ENCODE measurements at regions not wholly inside any gene's neighbourhood (a gene's known extent, or its start where the extent isn't known, plus 50 kb on each side); places are given as distances from the start of the nearest gene placed in this dataset.

DNA sequence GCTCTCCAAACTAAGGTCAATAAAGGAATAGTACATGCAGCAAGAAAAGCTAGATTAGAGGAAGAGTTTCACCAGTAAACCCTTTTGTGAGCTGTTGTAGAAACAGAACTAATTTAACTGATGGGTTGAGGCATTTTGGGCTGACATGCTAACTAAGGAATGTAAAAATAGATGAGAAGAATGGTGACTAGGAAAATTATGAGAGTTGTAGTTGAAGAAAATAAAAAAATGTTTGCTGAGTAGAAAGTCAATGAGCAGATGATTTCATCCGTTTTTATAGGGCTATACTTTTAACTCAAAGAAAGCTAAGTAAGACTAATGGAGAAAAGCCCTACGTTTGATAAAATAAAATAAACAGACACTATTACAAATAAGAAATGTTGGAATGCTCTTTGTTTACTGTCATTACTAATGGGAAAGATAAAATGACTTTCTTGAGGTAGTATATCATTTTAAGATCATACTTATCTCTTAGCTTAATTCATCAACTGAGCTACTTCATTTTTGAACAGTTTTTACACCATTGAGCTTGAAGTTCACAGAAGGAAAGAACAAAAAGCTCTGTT lies 209.4 kb upstream of the DPH6 start:
- no peak for FAIRE-seq
- no peak for DNase-seq (ENCODE audit: low read depth in 1 of 2, low spot score in 1 of 2)
- CTCF ChIA-PET: interaction anchor here (1.2 kb wide), 1 partner anchor 15 kb away, joined by 3 read pairs; no protein-coding TSS in a partner anchor
- Histone ChIP-seq H3K27ac (no peak overlapping the region), H3K4me1 (no peaks in the 10 kb centered on the region), H3K4me3 (no peak overlapping the region), H3K4me2 (no peak overlapping the region), H3K9me3 (no peaks in the 10 kb centered on the region)
- WGBS (ENCODE audit: missing lambda C conversion rate): 33% methylated on average over 2 of the region's 2 CpGs
- no peak for TF ChIP-seq RCOR1 (IDR thresholded peaks at IDR 0.05; ENCODE audit: low read depth, low read length)
- no peak for TF ChIP-seq TFCP2L1 (CRISPR knock-in tag; IDR thresholded peaks at IDR 0.05)
- TF ChIP-seq, protein P1, sequence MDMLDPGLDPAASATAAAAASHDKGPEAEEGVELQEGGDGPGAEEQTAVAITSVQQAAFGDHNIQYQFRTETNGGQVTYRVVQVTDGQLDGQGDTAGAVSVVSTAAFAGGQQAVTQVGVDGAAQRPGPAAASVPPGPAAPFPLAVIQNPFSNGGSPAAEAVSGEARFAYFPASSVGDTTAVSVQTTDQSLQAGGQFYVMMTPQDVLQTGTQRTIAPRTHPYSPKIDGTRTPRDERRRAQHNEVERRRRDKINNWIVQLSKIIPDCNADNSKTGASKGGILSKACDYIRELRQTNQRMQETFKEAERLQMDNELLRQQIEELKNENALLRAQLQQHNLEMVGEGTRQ (IDR thresholded peaks at IDR 0.05): no peak
- TF ChIP-seq, protein P2, sequence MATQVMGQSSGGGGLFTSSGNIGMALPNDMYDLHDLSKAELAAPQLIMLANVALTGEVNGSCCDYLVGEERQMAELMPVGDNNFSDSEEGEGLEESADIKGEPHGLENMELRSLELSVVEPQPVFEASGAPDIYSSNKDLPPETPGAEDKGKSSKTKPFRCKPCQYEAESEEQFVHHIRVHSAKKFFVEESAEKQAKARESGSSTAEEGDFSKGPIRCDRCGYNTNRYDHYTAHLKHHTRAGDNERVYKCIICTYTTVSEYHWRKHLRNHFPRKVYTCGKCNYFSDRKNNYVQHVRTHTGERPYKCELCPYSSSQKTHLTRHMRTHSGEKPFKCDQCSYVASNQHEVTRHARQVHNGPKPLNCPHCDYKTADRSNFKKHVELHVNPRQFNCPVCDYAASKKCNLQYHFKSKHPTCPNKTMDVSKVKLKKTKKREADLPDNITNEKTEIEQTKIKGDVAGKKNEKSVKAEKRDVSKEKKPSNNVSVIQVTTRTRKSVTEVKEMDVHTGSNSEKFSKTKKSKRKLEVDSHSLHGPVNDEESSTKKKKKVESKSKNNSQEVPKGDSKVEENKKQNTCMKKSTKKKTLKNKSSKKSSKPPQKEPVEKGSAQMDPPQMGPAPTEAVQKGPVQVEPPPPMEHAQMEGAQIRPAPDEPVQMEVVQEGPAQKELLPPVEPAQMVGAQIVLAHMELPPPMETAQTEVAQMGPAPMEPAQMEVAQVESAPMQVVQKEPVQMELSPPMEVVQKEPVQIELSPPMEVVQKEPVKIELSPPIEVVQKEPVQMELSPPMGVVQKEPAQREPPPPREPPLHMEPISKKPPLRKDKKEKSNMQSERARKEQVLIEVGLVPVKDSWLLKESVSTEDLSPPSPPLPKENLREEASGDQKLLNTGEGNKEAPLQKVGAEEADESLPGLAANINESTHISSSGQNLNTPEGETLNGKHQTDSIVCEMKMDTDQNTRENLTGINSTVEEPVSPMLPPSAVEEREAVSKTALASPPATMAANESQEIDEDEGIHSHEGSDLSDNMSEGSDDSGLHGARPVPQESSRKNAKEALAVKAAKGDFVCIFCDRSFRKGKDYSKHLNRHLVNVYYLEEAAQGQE (IDR thresholded peaks at IDR 0.05): no peak
- no peak for TF ChIP-seq EP300 (IDR thresholded peaks at IDR 0.05)
- no peak for TF ChIP-seq ESRRA (IDR thresholded peaks at IDR 0.05; ENCODE audit: borderline replicate concordance, low read length)
- no peak for ATAC-seq
- POLR2A ChIA-PET: no interaction called here

DNA sequence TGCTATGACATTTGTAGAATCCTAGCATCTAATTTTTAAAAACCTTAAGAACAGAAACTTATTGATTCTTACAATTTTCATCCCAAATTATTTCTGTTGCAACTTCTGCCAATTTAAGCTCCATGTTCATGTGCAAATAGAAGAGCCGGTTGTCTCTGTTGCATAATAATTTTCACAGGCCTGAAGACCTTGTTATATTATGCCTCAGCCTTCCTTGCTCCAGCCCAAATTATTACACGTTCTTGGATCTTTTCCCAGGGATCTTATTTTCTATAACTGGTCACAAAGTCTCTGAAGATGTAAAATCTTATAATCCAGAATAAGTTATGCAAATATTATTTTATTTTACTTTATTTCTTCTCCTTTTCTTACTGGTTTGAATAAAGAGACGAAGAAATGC lies 210.7 kb upstream of the DPH6 start:
- DNase-seq (ENCODE audit: low read depth in 1 of 2, low spot score in 1 of 2): no peak
- H3K4me1 ChIP-seq: no peaks in the 10 kb centered on the region
- FAIRE-seq: no peak
- no peaks in the 10 kb centered on the region for H3K9me3 ChIP-seq
- no peak for ATAC-seq
- TF ChIP-seq HOXB13 (CRISPR knock-in tag; IDR thresholded peaks at IDR 0.05; ENCODE audit: low read depth) (no peak), POLR2A (IDR thresholded peaks at IDR 0.05; ENCODE audit: low read length) (no peak), TP53 (CRISPR knock-in tag; IDR thresholded peaks at IDR 0.05) (no peak), RARB (CRISPR knock-in tag; IDR thresholded peaks at IDR 0.05) (no peak)
- TF ChIP-seq, protein P3, sequence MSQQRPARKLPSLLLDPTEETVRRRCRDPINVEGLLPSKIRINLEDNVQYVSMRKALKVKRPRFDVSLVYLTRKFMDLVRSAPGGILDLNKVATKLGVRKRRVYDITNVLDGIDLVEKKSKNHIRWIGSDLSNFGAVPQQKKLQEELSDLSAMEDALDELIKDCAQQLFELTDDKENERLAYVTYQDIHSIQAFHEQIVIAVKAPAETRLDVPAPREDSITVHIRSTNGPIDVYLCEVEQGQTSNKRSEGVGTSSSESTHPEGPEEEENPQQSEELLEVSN (IDR thresholded peaks at IDR 0.05; ENCODE audit: borderline replicate concordance, low read depth): no peak
- TF ChIP-seq, protein P4, sequence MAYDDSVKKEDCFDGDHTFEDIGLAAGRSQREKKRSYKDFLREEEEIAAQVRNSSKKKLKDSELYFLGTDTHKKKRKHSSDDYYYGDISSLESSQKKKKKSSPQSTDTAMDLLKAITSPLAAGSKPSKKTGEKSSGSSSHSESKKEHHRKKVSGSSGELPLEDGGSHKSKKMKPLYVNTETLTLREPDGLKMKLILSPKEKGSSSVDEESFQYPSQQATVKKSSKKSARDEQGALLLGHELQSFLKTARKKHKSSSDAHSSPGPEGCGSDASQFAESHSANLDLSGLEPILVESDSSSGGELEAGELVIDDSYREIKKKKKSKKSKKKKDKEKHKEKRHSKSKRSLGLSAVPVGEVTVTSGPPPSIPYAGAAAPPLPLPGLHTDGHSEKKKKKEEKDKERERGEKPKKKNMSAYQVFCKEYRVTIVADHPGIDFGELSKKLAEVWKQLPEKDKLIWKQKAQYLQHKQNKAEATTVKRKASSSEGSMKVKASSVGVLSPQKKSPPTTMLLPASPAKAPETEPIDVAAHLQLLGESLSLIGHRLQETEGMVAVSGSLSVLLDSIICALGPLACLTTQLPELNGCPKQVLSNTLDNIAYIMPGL (CRISPR knock-in tag; IDR thresholded peaks at IDR 0.05; ENCODE audit: borderline replicate concordance): no peak
- TF ChIP-seq, protein P5, sequence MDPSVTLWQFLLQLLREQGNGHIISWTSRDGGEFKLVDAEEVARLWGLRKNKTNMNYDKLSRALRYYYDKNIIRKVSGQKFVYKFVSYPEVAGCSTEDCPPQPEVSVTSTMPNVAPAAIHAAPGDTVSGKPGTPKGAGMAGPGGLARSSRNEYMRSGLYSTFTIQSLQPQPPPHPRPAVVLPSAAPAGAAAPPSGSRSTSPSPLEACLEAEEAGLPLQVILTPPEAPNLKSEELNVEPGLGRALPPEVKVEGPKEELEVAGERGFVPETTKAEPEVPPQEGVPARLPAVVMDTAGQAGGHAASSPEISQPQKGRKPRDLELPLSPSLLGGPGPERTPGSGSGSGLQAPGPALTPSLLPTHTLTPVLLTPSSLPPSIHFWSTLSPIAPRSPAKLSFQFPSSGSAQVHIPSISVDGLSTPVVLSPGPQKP (IDR thresholded peaks at IDR 0.05; ENCODE audit: low read depth, low read length): no peak
- ChIA-PET CTCF (no interaction called here), POLR2A (no interaction called here)
- no peak overlapping the region for H3K4me3 ChIP-seq
- H3K4me2 ChIP-seq: no peak overlapping the region
- H3K27ac ChIP-seq: no peak overlapping the region
- 82% methylated on average over 3 of the region's 3 CpGs for WGBS (ENCODE audit: missing lambda C conversion rate)

DNA sequence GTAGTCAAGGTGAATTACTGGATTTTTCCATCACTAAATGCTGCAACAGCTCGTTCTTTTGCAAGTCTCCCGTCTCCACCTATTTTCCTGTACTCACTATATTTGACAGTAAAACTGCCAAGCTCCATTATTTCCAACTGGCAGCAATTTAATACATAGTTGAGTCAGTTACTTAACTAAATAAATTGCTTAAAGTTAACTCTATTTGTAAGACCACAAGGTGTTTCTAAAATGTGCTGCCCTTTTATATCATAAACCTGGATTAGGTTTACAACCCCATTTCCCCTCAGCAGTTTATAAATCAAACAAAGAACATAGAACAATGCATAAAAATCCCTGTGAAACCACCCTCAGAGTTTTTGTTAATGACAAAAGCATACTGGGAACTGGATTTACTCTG lies 211.4 kb upstream of the DPH6 start:
- Histone ChIP-seq H3K27ac (no peak overlapping the region), H3K4me1 (no peaks in the 10 kb centered on the region), H3K9me3 (no peaks in the 10 kb centered on the region), H3K4me2 (no peak overlapping the region), H3K4me3 (no peak overlapping the region)
- DNase-seq (ENCODE audit: low read depth in 1 of 2, low spot score in 1 of 2): no peak
- ATAC-seq: no peak
- WGBS (ENCODE audit: missing lambda C conversion rate): 80% methylated on average over 2 of the region's 2 CpGs
- CTCF ChIA-PET: no interaction called here
- no peak for FAIRE-seq
- POLR2A ChIA-PET: no interaction called here
- TF ChIP-seq, protein P6, sequence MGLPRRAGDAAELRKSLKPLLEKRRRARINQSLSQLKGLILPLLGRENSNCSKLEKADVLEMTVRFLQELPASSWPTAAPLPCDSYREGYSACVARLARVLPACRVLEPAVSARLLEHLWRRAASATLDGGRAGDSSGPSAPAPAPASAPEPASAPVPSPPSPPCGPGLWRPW (IDR thresholded peaks at IDR 0.05): no peak
- TF ChIP-seq, protein P1 (IDR thresholded peaks at IDR 0.05): no peak
- TF ChIP-seq ESRRA (IDR thresholded peaks at IDR 0.05; ENCODE audit: borderline replicate concordance, low read length) (no peak), NPAS2 (CRISPR knock-in tag; IDR thresholded peaks at IDR 0.05; ENCODE audit: borderline replicate concordance) (no peak), HEYL (CRISPR knock-in tag; IDR thresholded peaks at IDR 0.05) (no peak), MYC (IDR thresholded peaks at IDR 0.05; ENCODE audit: borderline replicate concordance, low read length) (no peak)
- TF ChIP-seq, protein P2 (IDR thresholded peaks at IDR 0.05): no peak
